Neural progenitor cell (in vitro differentiated cells): ENCODE measurements at regions not wholly inside any gene's neighbourhood (a gene's known extent, or its start where the extent isn't known, plus 50 kb on each side); places are given as distances from the start of the nearest gene placed in this dataset.

Source experiments
- DNase-seq: peaks from one replicate; pipeline ENCODE4 v3.0.0-alpha.2; 2016; ENCODE audit warnings: low spot score
- H2AFZ ChIP-seq: fragments of 200-600 bp; sonication (generic); replicated peaks from 2 replicates; pipeline ENCODE4 v1.6.1; 2016; ENCODE audit warnings: antibody characterized with exemption
- H3F3A ChIP-seq: fragments of 200-600 bp; sonication (generic); 2 replicates; pipeline ENCODE4 v1.6.1; 2016; ENCODE audit warnings: antibody characterized with exemption, low read depth
- H3K27ac ChIP-seq: fragments of 200-600 bp; sonication (generic); 2 replicates; pipeline ENCODE4 v1.5.1; 2016; ENCODE audit warnings: mild to moderate bottlenecking
- H3K27me3 ChIP-seq: fragments of 200-600 bp; sonication (generic); 2 replicates; pipeline ENCODE4 v1.6.1; 2016; ENCODE audit warnings: mild to moderate bottlenecking, moderate library complexity
- H3K36me3 ChIP-seq: fragments of 200-600 bp; sonication (generic); 2 replicates; pipeline ENCODE4 v1.5.1; 2016
- H3K4me1 ChIP-seq: fragments of 200-600 bp; sonication (generic); 2 replicates; pipeline ENCODE4 v1.6.1; 2016; ENCODE audit warnings: mixed run types
- H3K4me2 ChIP-seq: fragments of 200-600 bp; sonication (generic); 2 replicates; pipeline ENCODE4 v1.6.1; 2016
- H3K4me3 ChIP-seq: fragments of 200-600 bp; sonication (generic); 2 replicates; pipeline ENCODE4 v1.5.1; 2016
- H3K79me2 ChIP-seq: fragments of 200-600 bp; sonication (generic); 2 replicates; pipeline ENCODE4 v1.6.1; 2016; ENCODE audit warnings: low read depth
- H3K9ac ChIP-seq: fragments of 200-600 bp; sonication (generic); 2 replicates; pipeline ENCODE4 v1.6.1; 2016
- H3K9me3 ChIP-seq: fragments of 200-600 bp; sonication (generic); 2 replicates; pipeline ENCODE4 v1.5.1; 2016; ENCODE audit warnings: low read depth
- H4K20me1 ChIP-seq: fragments of 200-600 bp; sonication (generic); 2 replicates; pipeline ENCODE4 v1.6.1; 2016; ENCODE audit warnings: low read depth
- H3K27ac Mint-ChIP-seq: 3 replicates; pipeline ENCODE4 v1.8.0; 2021; ENCODE audit warnings: mixed read lengths
- H3K27me3 Mint-ChIP-seq: 2 replicates; pipeline ENCODE4 v1.8.0; 2022; ENCODE audit warnings: low read depth, mild to moderate bottlenecking, inconsistent platforms, moderate library complexity, mixed read lengths; ENCODE audit not compliant: insufficient read depth
- H3K36me3 Mint-ChIP-seq: 3 replicates; pipeline ENCODE4 v1.8.0; 2021; ENCODE audit warnings: mixed read lengths
- H3K4me1 Mint-ChIP-seq: 3 replicates; pipeline ENCODE4 v1.8.0; 2021; ENCODE audit warnings: mixed read lengths
- H3K4me3 Mint-ChIP-seq: 3 replicates; pipeline ENCODE4 v1.8.0; 2021; ENCODE audit warnings: mild to moderate bottlenecking, moderate library complexity, mixed read lengths
- H3K9me3 Mint-ChIP-seq: 3 replicates; pipeline ENCODE4 v1.8.0; 2020; ENCODE audit warnings: mixed read lengths
- EZH2 ChIP-seq: fragments of 200-600 bp; sonication (generic); IDR thresholded peaks from 2 replicates; pipeline ENCODE4 v1.6.1; 2017; ENCODE audit warnings: antibody characterized with exemption, mild to moderate bottlenecking, moderate library complexity
- EZH2phosphoT487 ChIP-seq: fragments of 200-600 bp; sonication (generic); IDR thresholded peaks from 2 replicates; pipeline ENCODE4 v1.6.1; 2017; ENCODE audit warnings: antibody characterized with exemption
- TF ChIP-seq, protein P1 (sequence below): fragments of 200-600 bp; sonication (generic); IDR thresholded peaks from 2 replicates; pipeline ENCODE4 v1.5.1; 2017; ENCODE audit warnings: antibody characterized with exemption, mild to moderate bottlenecking

DNA sequence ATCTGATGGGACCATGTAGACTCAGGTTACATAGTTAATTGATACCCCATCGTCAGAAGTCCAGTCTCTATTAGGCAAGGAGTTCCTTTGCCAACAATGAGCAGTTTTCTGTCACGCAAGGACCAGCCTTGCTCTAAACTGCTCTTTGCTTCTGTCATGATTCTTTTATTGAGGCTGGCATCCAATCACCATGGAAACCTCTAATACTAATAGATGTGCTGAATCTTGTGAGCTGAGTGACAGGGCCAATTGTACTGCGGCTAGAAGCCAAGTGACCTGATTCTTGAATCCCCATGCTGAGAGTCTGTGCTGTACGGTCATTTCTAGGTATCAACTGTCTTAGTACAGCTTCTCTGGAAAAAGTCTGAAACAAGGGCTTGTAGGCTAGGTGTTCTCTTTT, 395.6 kb downstream of the RND3 start:
- no peaks in the 10 kb centered on the region for H3K79me2 ChIP-seq
- Mint-ChIP-seq H3K36me3 (peaks cover 1% of the 10 kb centered on the region), H3K27ac (no peak overlapping the region), H3K4me1 (peaks cover 17% of the 10 kb centered on the region), H3K4me3 (no peak overlapping the region), H3K9me3 (no peaks in the 10 kb centered on the region), H3K27me3 (no peaks in the 10 kb centered on the region)
- H3K27ac ChIP-seq: no peak overlapping the region
- no peaks in the 10 kb centered on the region for H3K9me3 ChIP-seq
- no peaks in the 10 kb centered on the region for H3K27me3 ChIP-seq
- no peaks in the 10 kb centered on the region for H4K20me1 ChIP-seq
- no peak overlapping the region for H2AFZ ChIP-seq
- H3F3A ChIP-seq: no peaks in the 10 kb centered on the region
- no peak for DNase-seq
- H3K4me2 ChIP-seq: no peak overlapping the region
- TF ChIP-seq EZH2phosphoT487 (no peak), EZH2 (no peak)
- TF ChIP-seq, protein P1, sequence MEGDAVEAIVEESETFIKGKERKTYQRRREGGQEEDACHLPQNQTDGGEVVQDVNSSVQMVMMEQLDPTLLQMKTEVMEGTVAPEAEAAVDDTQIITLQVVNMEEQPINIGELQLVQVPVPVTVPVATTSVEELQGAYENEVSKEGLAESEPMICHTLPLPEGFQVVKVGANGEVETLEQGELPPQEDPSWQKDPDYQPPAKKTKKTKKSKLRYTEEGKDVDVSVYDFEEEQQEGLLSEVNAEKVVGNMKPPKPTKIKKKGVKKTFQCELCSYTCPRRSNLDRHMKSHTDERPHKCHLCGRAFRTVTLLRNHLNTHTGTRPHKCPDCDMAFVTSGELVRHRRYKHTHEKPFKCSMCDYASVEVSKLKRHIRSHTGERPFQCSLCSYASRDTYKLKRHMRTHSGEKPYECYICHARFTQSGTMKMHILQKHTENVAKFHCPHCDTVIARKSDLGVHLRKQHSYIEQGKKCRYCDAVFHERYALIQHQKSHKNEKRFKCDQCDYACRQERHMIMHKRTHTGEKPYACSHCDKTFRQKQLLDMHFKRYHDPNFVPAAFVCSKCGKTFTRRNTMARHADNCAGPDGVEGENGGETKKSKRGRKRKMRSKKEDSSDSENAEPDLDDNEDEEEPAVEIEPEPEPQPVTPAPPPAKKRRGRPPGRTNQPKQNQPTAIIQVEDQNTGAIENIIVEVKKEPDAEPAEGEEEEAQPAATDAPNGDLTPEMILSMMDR: no peak
- H3K4me1 ChIP-seq: no peaks in the 10 kb centered on the region
- H3K4me3 ChIP-seq: no peak overlapping the region
- no peak overlapping the region for H3K9ac ChIP-seq
- no peaks in the 10 kb centered on the region for H3K36me3 ChIP-seq

DNA sequence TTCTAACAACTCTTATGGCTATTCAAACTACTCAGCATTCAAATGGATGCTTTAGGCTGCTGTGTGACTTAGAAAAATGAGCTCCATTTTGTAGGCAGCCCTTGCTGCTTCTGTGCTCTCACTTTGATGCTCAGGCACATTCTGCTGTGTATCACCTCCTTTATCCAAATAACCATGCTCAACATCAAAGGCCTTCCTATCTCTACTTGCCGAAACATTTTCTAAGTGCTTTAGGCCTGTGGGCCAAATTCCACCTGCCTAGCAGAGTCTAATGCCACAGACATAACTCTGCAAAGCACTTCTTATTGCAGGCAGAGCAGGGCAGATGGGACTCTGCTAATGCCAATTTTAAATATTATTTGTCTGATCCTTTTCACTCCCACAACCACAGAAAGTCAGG, 397.4 kb downstream of the RND3 start:
- Histone ChIP-seq H3K36me3 (no peaks in the 10 kb centered on the region), H4K20me1 (no peaks in the 10 kb centered on the region), H3K79me2 (no peaks in the 10 kb centered on the region), H2AFZ (peak overlapping the region; percentile 61), H3K4me3 (no peak overlapping the region), H3K9me3 (no peaks in the 10 kb centered on the region), H3K4me1 (no peaks in the 10 kb centered on the region), H3K9ac (no peak overlapping the region), H3K27me3 (no peaks in the 10 kb centered on the region), H3K27ac (no peak overlapping the region), H3F3A (no peaks in the 10 kb centered on the region), H3K4me2 (no peak overlapping the region)
- peaks cover 3% of the 10 kb centered on the region for H3K36me3 Mint-ChIP-seq
- H3K27ac Mint-ChIP-seq: no peak overlapping the region
- DNase-seq: no peak
- peaks cover 2% of the 10 kb centered on the region for H3K9me3 Mint-ChIP-seq
- TF ChIP-seq EZH2phosphoT487 (no peak), EZH2 (no peak)
- TF ChIP-seq, protein P1: no peak
- peaks cover 17% of the 10 kb centered on the region for H3K4me1 Mint-ChIP-seq
- H3K4me3 Mint-ChIP-seq: no peak overlapping the region
- H3K27me3 Mint-ChIP-seq: no peaks in the 10 kb centered on the region

DNA sequence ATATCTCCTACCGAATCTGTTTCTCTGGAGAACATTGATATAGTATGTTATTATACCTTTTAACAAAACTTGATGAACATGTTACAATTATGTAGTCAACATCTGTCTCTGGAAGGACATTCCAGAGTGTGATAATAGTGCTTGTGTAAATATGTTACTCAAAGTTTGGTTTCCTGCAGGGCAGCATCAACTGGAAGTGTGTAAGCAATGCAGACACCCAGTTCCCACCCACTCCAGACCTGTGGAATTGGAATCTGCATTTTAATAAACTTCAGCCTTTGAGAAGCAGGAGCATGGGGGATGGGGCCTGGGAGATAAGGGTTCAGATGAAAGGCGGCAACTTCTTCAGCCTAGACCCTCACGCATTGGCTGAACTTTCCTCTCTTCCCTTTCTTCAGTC, 398.9 kb downstream of the RND3 start:
- Histone ChIP-seq H3K27ac (no peak overlapping the region), H3K9me3 (no peaks in the 10 kb centered on the region), H3K4me2 (no peak overlapping the region), H3K9ac (no peak overlapping the region), H2AFZ (no peak overlapping the region), H3F3A (no peaks in the 10 kb centered on the region), H3K27me3 (no peaks in the 10 kb centered on the region), H3K4me1 (no peaks in the 10 kb centered on the region), H4K20me1 (no peaks in the 10 kb centered on the region), H3K36me3 (no peaks in the 10 kb centered on the region), H3K79me2 (no peaks in the 10 kb centered on the region), H3K4me3 (no peak overlapping the region)
- H3K27me3 Mint-ChIP-seq: no peaks in the 10 kb centered on the region
- no peak for TF ChIP-seq EZH2
- TF ChIP-seq, protein P1: no peak
- TF ChIP-seq EZH2phosphoT487: no peak
- no peak overlapping the region for H3K27ac Mint-ChIP-seq
- H3K36me3 Mint-ChIP-seq: peaks cover 1% of the 10 kb centered on the region
- H3K4me1 Mint-ChIP-seq: peaks cover 17% of the 10 kb centered on the region
- no peak overlapping the region for H3K4me3 Mint-ChIP-seq
- no peak for DNase-seq
- peaks cover 6% of the 10 kb centered on the region for H3K9me3 Mint-ChIP-seq
